ENCODE measurements at regions not wholly inside any gene's neighbourhood (a gene's known extent, or its start where the extent isn't known, plus 50 kb on each side); places are given as distances from the start of the nearest gene placed in this dataset.

- Histone ChIP-seq H3K56ac (ENCODE audit: extremely low read depth, insufficient read depth, low read length) (no peak overlapping the region), H3K18ac (ENCODE audit: low read depth, low read length) (no peak overlapping the region), H2AK5ac (ENCODE audit: low read depth, low read length) (no peak overlapping the region; the same call in 1 of the 2 replicates), H4K8ac (ENCODE audit: low read depth in 2 of 2, low read length in 2 of 2) (no peak overlapping the region), H3K14ac (replicated peaks; ENCODE audit: low read depth, low read length) (no peak overlapping the region), H2BK15ac (ENCODE audit: low read depth, low read length) (no peak overlapping the region), H3K9me3 (ENCODE audit: control insufficient read depth, insufficient read depth, low read length) (no peaks in the 10 kb centered on the region), H3K36me3 (ENCODE audit: control insufficient read depth, insufficient read depth, low read length) (no peaks in the 10 kb centered on the region), H3K4me1 (ENCODE audit: control insufficient read depth, insufficient read depth, low read length) (no peaks in the 10 kb centered on the region), H3K23ac (ENCODE audit: low read depth, low read length) (no peak overlapping the region), H3K4me3 (ENCODE audit: insufficient read depth, low read depth, low read length) (no peak overlapping the region), H3K4me2 (ENCODE audit: low read depth, low read length) (no peak overlapping the region), H4K5ac (ENCODE audit: low read depth, low read length) (no peak overlapping the region), H2AFZ (replicated peaks; ENCODE audit: low read length, poor library complexity) (no peak overlapping the region), H2BK5ac (ENCODE audit: low read depth, low read length, poor library complexity, severe bottlenecking) (no peak overlapping the region), H2BK120ac (ENCODE audit: low read depth, low read length) (no peak overlapping the region), H3K79me1 (ENCODE audit: low read depth in 1 of 2, low read length in 2 of 2) (no peaks in the 10 kb centered on the region), H3K27ac (ENCODE audit: insufficient read depth, low read length) (no peak overlapping the region), H2AK9ac (replicated peaks; ENCODE audit: low read depth, low read length, poor library complexity) (no peak overlapping the region), H3K4ac (ENCODE audit: low read depth, low read length) (no peak overlapping the region), H3K9me1 (ENCODE audit: insufficient read depth, low read length) (no peaks in the 10 kb centered on the region), H3K9ac (ENCODE audit: low read depth, low read length) (no peak overlapping the region), H3K27me3 (ENCODE audit: control insufficient read depth, insufficient read depth, low read length) (no peaks in the 10 kb centered on the region; the same call in none of the 2 replicates), H2BK20ac (ENCODE audit: low read depth, low read length) (no peak overlapping the region), H4K91ac (ENCODE audit: insufficient read depth, low read depth, low read length) (peak overlapping the region; percentile 16; the same call in 1 of the 2 replicates), H4K20me1 (ENCODE audit: insufficient read depth, low read length) (no peaks in the 10 kb centered on the region)
- ATAC-seq (ENCODE audit: low read depth) (peak; percentile 69), DNase-seq (peak; percentile 11)
- intact Hi-C loops (cut with micrococcal nuclease) (no loop called here), in situ Hi-C loops (cut with MboI; ENCODE audit: low sequenced_read_pairs) (no loop called here), dilution Hi-C loops (cut with HindIII; ENCODE audit: low sequenced_read_pairs, unreplicated experiment) (no loop called here)
- ChIA-PET POLR2A (ENCODE audit: unreplicated experiment) (interaction anchor here (0.6 kb wide), 1 partner anchor 314 kb away, joined by 3 read pairs; no protein-coding TSS in a partner anchor), CTCF (interaction anchor here (0.6 to 1.1 kb wide), 2 partner anchors 103 to 294 kb away, joined by 3 read pairs; no protein-coding TSS in a partner anchor)
- no TSS peak for BruUV-seq (replicated peaks)
- no CpG with 5 or more reads among the region's 4 CpGs for WGBS, 2 experiments (ENCODE audit: extremely low coverage in 2 of 2, insufficient read length in 1 of 2)
- no peak for TF ChIP-seq ELK1 (IDR thresholded peaks at IDR 0.05; ENCODE audit: borderline replicate concordance, low read depth, low read length)
- TF ChIP-seq CEBPB (IDR thresholded peaks at IDR 0.05; ENCODE audit: low read depth, low read length) = peak; percentile 73
Measured at GRCh38 chr1:185533596-185533995, 200.6 kb upstream of the HMCN1 start.

Measured in IMR-90 (cell line).